ENCODE measurements at regions not wholly inside any gene's neighbourhood (a gene's known extent, or its start where the extent isn't known, plus 50 kb on each side); places are given as distances from the start of the nearest gene placed in this dataset.

DNA sequence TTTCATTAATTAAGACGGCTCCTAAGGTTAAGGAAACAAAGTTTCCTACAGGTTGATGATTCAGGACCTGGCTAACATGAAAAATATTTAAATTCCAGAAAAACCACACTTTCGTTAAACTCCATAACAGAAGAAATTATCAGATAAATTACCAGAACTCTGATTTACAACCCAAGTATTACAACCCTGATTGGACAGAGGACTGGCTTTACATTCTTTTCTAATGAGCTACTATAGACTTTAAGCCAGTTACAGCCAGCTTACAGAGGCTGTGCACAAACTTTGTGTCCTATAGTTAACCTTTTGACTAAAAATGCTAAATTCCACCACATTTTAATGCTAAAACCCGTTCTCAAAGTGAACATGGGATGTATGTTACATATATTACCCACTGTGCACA is 458.6 kb downstream of the KCNJ3 start:
- intact Hi-C loops (cut with DNase I; ENCODE audit: low total_unique reads): no loop called here
- Histone ChIP-seq H3K4me1 (no peaks in the 10 kb centered on the region), H3K27ac (no peak overlapping the region), H3K27me3 (no peaks in the 10 kb centered on the region), H3K9me3 (no peaks in the 10 kb centered on the region), H3K4me3 (no peak overlapping the region), H3K36me3 (no peaks in the 10 kb centered on the region)
- no peak for DNase-seq
- TF ChIP-seq, protein P1, sequence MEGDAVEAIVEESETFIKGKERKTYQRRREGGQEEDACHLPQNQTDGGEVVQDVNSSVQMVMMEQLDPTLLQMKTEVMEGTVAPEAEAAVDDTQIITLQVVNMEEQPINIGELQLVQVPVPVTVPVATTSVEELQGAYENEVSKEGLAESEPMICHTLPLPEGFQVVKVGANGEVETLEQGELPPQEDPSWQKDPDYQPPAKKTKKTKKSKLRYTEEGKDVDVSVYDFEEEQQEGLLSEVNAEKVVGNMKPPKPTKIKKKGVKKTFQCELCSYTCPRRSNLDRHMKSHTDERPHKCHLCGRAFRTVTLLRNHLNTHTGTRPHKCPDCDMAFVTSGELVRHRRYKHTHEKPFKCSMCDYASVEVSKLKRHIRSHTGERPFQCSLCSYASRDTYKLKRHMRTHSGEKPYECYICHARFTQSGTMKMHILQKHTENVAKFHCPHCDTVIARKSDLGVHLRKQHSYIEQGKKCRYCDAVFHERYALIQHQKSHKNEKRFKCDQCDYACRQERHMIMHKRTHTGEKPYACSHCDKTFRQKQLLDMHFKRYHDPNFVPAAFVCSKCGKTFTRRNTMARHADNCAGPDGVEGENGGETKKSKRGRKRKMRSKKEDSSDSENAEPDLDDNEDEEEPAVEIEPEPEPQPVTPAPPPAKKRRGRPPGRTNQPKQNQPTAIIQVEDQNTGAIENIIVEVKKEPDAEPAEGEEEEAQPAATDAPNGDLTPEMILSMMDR (IDR thresholded peaks at IDR 0.05): no peak

DNA sequence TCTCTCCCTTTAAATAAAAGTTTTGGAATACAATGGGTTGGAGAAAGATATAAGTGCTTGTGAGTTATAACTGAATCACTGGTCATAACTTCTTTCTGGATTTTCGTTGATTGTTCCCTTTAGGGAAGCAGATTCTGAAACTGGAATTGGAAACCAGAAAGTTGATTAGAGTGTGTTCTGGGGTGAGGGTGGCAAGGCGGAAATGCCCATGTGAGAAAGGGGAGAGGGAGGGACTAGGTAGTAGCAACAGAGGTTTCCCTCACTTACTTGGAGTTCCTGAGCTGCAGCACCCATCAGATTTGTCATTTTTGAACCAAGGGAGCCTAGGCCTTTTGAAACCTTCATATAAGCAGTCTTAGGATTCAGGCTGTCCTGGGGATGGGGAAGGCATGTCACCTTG is 453.4 kb downstream of the KCNJ3 start:
- H3K4me1 ChIP-seq: no peaks in the 10 kb centered on the region
- H3K9me3 ChIP-seq: no peaks in the 10 kb centered on the region
- no peak overlapping the region for H3K27ac ChIP-seq
- TF ChIP-seq, protein P1 (IDR thresholded peaks at IDR 0.05): no peak
- no peak overlapping the region for H3K4me3 ChIP-seq
- H3K27me3 ChIP-seq: no peaks in the 10 kb centered on the region
- intact Hi-C loops (cut with DNase I; ENCODE audit: low total_unique reads): no loop called here
- no peak for DNase-seq
- H3K36me3 ChIP-seq: no peaks in the 10 kb centered on the region

DNA sequence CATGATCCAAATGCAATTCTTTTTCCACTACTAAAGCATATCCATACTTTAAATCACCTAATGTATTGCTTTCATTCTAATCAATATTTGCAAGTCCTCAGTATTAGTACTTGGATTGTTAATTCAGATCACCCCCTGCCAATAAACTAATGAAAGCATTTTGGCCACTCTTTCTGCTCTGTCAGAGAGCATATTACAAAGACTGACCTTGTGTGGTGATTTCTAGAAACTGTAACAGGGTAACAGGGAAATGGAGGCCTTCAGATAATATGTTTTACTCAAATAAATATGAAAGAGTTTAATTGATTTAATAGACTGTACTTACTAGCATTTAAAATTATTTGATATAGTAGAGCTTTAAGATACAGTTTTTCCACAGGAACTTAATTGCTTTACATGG is 453.0 kb downstream of the KCNJ3 start:
- Histone ChIP-seq H3K27ac (no peak overlapping the region), H3K36me3 (no peaks in the 10 kb centered on the region), H3K27me3 (no peaks in the 10 kb centered on the region), H3K4me1 (no peaks in the 10 kb centered on the region), H3K9me3 (no peaks in the 10 kb centered on the region), H3K4me3 (no peak overlapping the region)
- TF ChIP-seq, protein P1 (IDR thresholded peaks at IDR 0.05): no peak
- DNase-seq: no peak
- intact Hi-C loops (cut with DNase I; ENCODE audit: low total_unique reads): no loop called here

DNA sequence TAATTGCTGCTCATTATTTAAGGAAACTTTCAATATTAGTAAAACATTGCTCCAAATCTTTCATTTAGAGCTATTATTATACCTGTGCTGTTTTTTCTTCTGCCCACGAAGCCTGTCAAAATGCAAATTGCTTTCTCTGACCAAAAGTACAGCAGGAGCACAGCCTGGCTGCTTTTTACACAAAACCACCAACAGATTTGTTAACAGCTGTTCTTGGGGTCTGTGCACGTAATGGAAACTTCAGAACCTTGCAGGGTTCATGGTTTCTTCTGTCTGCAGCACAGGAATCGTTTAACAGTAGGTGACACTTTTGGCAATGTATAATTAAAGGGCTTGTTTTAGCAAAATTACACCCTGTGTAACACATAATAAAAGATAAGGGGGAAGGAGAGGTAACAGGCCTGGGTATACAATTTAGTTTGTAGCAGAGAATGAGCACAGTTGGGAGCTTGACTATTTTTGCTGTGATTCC is 447.3 kb downstream of the KCNJ3 start:
- no peak for DNase-seq
- no peaks in the 10 kb centered on the region for H3K36me3 ChIP-seq
- no peak overlapping the region for H3K4me3 ChIP-seq
- no peaks in the 10 kb centered on the region for H3K9me3 ChIP-seq
- TF ChIP-seq, protein P1 (IDR thresholded peaks at IDR 0.05): no peak
- H3K4me1 ChIP-seq: no peaks in the 10 kb centered on the region
- H3K27me3 ChIP-seq: no peaks in the 10 kb centered on the region
- intact Hi-C loops (cut with DNase I; ENCODE audit: low total_unique reads): no loop called here
- H3K27ac ChIP-seq: no peak overlapping the region

DNA sequence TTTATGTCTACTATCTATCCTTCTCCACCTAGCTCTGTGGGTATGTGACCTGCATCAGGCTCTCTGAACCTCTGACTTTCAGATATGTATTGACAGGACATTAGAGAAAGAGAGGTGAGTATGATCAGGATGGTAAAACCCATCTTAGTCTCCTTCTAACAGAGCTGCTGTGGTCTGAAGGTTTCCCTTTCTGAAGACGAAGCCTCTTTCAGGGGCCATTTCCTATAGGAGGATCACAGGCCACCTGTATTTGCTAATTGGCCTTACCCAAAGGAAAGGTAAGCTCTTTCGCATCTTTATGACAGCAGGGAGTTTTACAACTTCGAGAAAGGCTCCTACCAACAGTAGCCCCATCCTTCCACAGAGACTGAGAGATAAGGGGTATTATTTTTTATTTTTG is 442.9 kb downstream of the KCNJ3 start:
- intact Hi-C loops (cut with DNase I; ENCODE audit: low total_unique reads): no loop called here
- TF ChIP-seq, protein P1 (IDR thresholded peaks at IDR 0.05): no peak

DNA sequence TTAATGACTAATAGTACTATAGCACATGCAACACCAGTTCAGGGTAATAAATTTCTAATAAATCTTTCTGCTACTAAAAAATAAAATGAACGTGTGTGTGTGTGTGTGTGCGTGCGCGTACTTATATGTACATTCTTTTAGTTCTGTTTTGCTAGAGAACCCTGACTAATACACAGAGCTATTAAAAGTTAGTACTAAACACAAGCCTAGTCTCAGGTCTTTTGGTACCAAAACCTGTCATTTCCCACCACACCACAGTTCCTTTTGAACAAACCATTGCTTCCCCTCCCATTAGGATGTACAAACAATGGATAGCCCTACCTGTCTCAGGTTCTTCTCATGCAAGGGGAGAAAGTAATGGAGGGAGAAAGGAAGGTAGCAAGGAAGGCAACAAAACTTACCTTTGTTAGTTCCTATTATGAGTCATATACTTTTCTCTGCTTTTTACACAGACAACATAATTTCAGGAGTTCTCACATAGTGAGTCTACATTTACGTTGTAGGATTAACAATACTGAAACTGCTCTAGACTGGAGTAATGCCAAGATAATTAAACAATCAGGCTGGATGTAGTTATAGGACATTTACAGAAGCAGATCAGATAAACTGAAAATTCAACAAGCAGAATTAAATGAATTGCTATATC is 427.2 kb downstream of the KCNJ3 start:
- H3K27me3 ChIP-seq: no peaks in the 10 kb centered on the region
- intact Hi-C loops (cut with DNase I; ENCODE audit: low total_unique reads): no loop called here
- DNase-seq: no peak
- no peaks in the 10 kb centered on the region for H3K4me1 ChIP-seq
- no peaks in the 10 kb centered on the region for H3K9me3 ChIP-seq
- H3K27ac ChIP-seq: no peak overlapping the region
- TF ChIP-seq, protein P1 (IDR thresholded peaks at IDR 0.05): no peak
- no peaks in the 10 kb centered on the region for H3K36me3 ChIP-seq
- H3K4me3 ChIP-seq: no peak overlapping the region

More for the DNA sequence above, 442.9 kb downstream of the KCNJ3 start:
- no peaks in the 10 kb centered on the region for H3K27me3 ChIP-seq
- H3K36me3 ChIP-seq: no peaks in the 10 kb centered on the region
- DNase-seq: no peak
- H3K9me3 ChIP-seq: no peaks in the 10 kb centered on the region
- no peaks in the 10 kb centered on the region for H3K4me1 ChIP-seq
- H3K27ac ChIP-seq: no peak overlapping the region
- no peak overlapping the region for H3K4me3 ChIP-seq
